ENCODE measurements at regions not wholly inside any gene's neighbourhood (a gene's known extent, or its start where the extent isn't known, plus 50 kb on each side); places are given as distances from the start of the nearest gene placed in this dataset.

DNA sequence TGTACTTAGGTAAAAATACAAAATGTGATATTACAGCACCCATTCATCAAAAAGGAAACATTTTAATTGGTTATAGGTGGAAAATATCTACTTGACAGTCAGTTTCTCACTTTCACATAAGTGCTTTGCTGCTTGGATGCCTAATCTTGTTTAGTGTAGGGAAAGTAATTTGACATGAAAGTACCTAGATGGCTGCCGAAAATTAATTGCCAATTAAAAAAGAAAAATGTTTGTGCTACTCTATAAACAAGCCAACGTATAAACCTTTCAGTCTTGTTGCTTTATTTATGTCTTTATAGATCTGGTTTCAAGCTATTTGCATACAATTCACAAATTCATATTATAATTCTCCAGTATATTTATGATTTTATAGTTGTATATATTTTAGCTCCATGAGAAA is 729.9 kb downstream of the DACH1 start:
- ChIA-PET CTCF (no interaction called here), POLR2A (no interaction called here)
- H3K4me3 ChIP-seq = no peak overlapping the region
- no peaks in the 10 kb centered on the region for H3K9me3 ChIP-seq
- ATAC-seq (no peak), FAIRE-seq (no peak), DNase-seq (ENCODE audit: low read depth in 1 of 2, low spot score in 1 of 2) (no peak)
- TF ChIP-seq FOSL2 (IDR thresholded peaks at IDR 0.05) (no peak), FOSL2 (CRISPR knock-in tag; IDR thresholded peaks at IDR 0.05) (no peak)
- 5% methylated on average over 2 of the region's 2 CpGs for WGBS (ENCODE audit: missing lambda C conversion rate)
- no peak overlapping the region for H3K4me2 ChIP-seq
- no peak overlapping the region for H3K27ac ChIP-seq
- H3K4me1 ChIP-seq = no peaks in the 10 kb centered on the region

DNA sequence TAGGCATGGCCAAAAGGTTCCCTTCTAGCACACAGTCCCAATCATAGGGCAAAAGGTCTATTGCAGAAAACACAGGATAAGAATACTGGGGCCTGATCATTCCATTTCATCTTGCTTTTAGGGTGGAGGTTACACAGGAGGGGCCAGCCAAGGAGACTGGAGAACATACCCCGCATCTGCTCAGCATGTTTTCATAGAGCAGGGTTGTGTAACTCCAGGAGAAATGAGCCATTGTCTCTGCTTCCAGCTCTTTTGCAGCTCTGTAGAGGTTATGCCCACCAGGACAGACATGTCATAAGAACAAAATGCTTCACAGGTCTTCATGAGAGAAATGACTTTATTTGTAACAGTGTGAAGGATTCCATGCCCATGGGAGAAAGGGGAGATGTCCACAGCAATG is 742.8 kb downstream of the DACH1 start:
- FAIRE-seq = no peak
- Histone ChIP-seq H3K4me3 (no peak overlapping the region), H3K27ac (no peak overlapping the region), H3K9me3 (no peaks in the 10 kb centered on the region), H3K4me1 (no peaks in the 10 kb centered on the region), H3K4me2 (no peak overlapping the region)
- ATAC-seq = no peak
- ChIA-PET POLR2A (no interaction called here), CTCF (no interaction called here)
- no peak for TF ChIP-seq NFE2L2 (conservative IDR thresholded peaks at IDR 0.05; ENCODE audit: low read length)
- TF ChIP-seq, protein P1, sequence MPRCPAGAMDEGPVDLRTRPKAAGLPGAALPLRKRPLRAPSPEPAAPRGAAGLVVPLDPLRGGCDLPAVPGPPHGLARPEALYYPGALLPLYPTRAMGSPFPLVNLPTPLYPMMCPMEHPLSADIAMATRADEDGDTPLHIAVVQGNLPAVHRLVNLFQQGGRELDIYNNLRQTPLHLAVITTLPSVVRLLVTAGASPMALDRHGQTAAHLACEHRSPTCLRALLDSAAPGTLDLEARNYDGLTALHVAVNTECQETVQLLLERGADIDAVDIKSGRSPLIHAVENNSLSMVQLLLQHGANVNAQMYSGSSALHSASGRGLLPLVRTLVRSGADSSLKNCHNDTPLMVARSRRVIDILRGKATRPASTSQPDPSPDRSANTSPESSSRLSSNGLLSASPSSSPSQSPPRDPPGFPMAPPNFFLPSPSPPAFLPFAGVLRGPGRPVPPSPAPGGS (IDR thresholded peaks at IDR 0.05) = no peak
- TF ChIP-seq FOSB (CRISPR knock-in tag; IDR thresholded peaks at IDR 0.05) = no peak
- TF ChIP-seq MAFK (IDR thresholded peaks at IDR 0.05; ENCODE audit: partially characterized antibody) = no peak
- TF ChIP-seq POLR2A (IDR thresholded peaks at IDR 0.05; ENCODE audit: low read length) = no peak
- TF ChIP-seq PHF8 (IDR thresholded peaks at IDR 0.05; ENCODE audit: borderline replicate concordance, low read depth) = no peak
- no peak for TF ChIP-seq HEYL (CRISPR knock-in tag; IDR thresholded peaks at IDR 0.05)
- no peak for TF ChIP-seq TP53 (CRISPR knock-in tag; IDR thresholded peaks at IDR 0.05)
- WGBS (ENCODE audit: missing lambda C conversion rate) = 0% methylated on average over 1 of the region's 1 CpG
- no peak for DNase-seq (ENCODE audit: low read depth in 1 of 2, low spot score in 1 of 2)

DNA sequence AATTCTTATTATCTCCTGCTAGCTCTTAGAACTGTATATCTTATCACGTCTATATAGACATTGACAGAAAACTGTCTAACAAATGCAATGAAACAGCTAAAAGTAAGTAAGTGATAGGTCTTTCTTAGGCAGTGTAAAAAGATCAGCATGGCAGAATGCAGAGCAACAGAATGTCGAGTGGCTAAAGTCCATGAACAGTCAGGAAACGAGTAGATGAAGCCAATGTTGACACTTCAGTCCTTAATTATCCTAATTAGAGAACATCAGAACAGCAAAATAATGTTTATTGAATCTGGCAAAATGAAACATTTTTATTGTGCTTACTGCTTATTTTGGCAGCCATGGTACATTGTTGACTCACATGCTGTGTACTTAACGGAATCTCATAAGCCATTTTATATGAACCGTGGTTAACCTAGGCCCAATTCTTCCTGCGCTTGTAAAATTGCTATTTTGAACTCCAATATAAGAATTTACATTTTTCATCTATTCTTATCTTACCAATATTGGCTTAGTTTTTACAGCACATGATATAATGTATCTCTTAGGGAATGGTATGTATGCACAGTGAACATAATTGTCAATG is 748.1 kb downstream of the DACH1 start:
- Histone ChIP-seq H3K27ac (no peak overlapping the region), H3K9me3 (no peaks in the 10 kb centered on the region), H3K4me3 (no peak overlapping the region), H3K4me1 (no peaks in the 10 kb centered on the region), H3K4me2 (no peak overlapping the region)
- TF ChIP-seq BHLHE40 (IDR thresholded peaks at IDR 0.05; ENCODE audit: low read depth, low read length) (no peak), HOXB13 (CRISPR knock-in tag; IDR thresholded peaks at IDR 0.05; ENCODE audit: low read depth) (no peak), CBX8 (IDR thresholded peaks at IDR 0.05) (no peak), TP53 (CRISPR knock-in tag; IDR thresholded peaks at IDR 0.05) (no peak), POLR2AphosphoS2 (conservative IDR thresholded peaks at IDR 0.05; ENCODE audit: low read length) (no peak), HOXA7 (CRISPR knock-in tag; IDR thresholded peaks at IDR 0.05) (no peak), NPAS2 (CRISPR knock-in tag; IDR thresholded peaks at IDR 0.05; ENCODE audit: borderline replicate concordance) (no peak), ZC3H11A (IDR thresholded peaks at IDR 0.05) (no peak), FOSL2 (IDR thresholded peaks at IDR 0.05) (no peak), FOSL2 (CRISPR knock-in tag; IDR thresholded peaks at IDR 0.05) (no peak), NFE2L2 (conservative IDR thresholded peaks at IDR 0.05; ENCODE audit: low read length) (no peak)
- TF ChIP-seq, protein P2, sequence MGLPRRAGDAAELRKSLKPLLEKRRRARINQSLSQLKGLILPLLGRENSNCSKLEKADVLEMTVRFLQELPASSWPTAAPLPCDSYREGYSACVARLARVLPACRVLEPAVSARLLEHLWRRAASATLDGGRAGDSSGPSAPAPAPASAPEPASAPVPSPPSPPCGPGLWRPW (IDR thresholded peaks at IDR 0.05) = no peak
- TF ChIP-seq, protein P3, sequence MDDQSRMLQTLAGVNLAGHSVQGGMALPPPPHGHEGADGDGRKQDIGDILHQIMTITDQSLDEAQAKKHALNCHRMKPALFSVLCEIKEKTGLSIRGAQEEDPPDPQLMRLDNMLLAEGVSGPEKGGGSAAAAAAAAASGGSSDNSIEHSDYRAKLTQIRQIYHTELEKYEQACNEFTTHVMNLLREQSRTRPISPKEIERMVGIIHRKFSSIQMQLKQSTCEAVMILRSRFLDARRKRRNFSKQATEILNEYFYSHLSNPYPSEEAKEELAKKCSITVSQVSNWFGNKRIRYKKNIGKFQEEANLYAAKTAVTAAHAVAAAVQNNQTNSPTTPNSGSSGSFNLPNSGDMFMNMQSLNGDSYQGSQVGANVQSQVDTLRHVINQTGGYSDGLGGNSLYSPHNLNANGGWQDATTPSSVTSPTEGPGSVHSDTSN (IDR thresholded peaks at IDR 0.05) = no peak
- TF ChIP-seq, protein P4, sequence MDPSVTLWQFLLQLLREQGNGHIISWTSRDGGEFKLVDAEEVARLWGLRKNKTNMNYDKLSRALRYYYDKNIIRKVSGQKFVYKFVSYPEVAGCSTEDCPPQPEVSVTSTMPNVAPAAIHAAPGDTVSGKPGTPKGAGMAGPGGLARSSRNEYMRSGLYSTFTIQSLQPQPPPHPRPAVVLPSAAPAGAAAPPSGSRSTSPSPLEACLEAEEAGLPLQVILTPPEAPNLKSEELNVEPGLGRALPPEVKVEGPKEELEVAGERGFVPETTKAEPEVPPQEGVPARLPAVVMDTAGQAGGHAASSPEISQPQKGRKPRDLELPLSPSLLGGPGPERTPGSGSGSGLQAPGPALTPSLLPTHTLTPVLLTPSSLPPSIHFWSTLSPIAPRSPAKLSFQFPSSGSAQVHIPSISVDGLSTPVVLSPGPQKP (IDR thresholded peaks at IDR 0.05; ENCODE audit: low read depth, low read length) = no peak
- TF ChIP-seq, protein P5, sequence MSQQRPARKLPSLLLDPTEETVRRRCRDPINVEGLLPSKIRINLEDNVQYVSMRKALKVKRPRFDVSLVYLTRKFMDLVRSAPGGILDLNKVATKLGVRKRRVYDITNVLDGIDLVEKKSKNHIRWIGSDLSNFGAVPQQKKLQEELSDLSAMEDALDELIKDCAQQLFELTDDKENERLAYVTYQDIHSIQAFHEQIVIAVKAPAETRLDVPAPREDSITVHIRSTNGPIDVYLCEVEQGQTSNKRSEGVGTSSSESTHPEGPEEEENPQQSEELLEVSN (IDR thresholded peaks at IDR 0.05; ENCODE audit: borderline replicate concordance, low read depth) = no peak
- ChIA-PET CTCF (no interaction called here), POLR2A (no interaction called here)
- WGBS (ENCODE audit: missing lambda C conversion rate) = 41% methylated on average over 6 of the region's 6 CpGs
- ATAC-seq (no peak), FAIRE-seq (no peak), DNase-seq (ENCODE audit: low read depth in 1 of 2, low spot score in 1 of 2) (no peak)
